Suprapubic skin (tissue), 4 donors: ENCODE measurements at regions not wholly inside any gene's neighbourhood (a gene's known extent, or its start where the extent isn't known, plus 50 kb on each side); places are given as distances from the start of the nearest gene placed in this dataset.

Source experiments
- DNase-seq, 2 donors: peaks; one replicate each; pipeline ENCODE4 v3.0.0-alpha.2; 2019; ENCODE audit warnings: low spot score in 2 of 2
- H3K27ac ChIP-seq: fragments of 200-600 bp; sonication (generic); one replicate; pipeline ENCODE4 v1.5.1; 2019
- H3K27me3 ChIP-seq: fragments of 200-600 bp; sonication (generic); one replicate; pipeline ENCODE4 v1.5.1; 2019
- H3K36me3 ChIP-seq: fragments of 200-600 bp; sonication (generic); one replicate; pipeline ENCODE4 v1.5.1; 2019
- H3K4me1 ChIP-seq: fragments of 200-600 bp; sonication (generic); one replicate; pipeline ENCODE4 v1.5.1; 2019
- H3K4me3 ChIP-seq: fragments of 200-600 bp; sonication (generic); one replicate; pipeline ENCODE4 v1.5.1; 2019; ENCODE audit warnings: mild to moderate bottlenecking
- H3K9me3 ChIP-seq: fragments of 200-600 bp; sonication (generic); one replicate; pipeline ENCODE4 v1.5.1; 2019
- EP300 ChIP-seq: sonication (generic); formaldehyde crosslinking; IDR thresholded peaks from one replicate; pipeline ENCODE4 v1.6.1; 2017; ENCODE audit warnings: antibody characterized with exemption
- POLR2A ChIP-seq, 2 donors: fragments of 450-650 bp; IDR thresholded peaks; one replicate each; pipeline ENCODE4 v1.6.1; 2017; ENCODE audit warnings: antibody characterized with exemption in 2 of 2, mild to moderate bottlenecking in 2 of 2, moderate library complexity in 2 of 2
- POLR2AphosphoS5 ChIP-seq, 3 donors: sonication (generic); formaldehyde crosslinking; IDR thresholded peaks; one replicate each; pipeline ENCODE4 v1.6.1; 2017; ENCODE audit warnings: antibody characterized with exemption in 3 of 3
- WGBS: methylation state at CpG from one replicate; pipeline ENCODE4 v1.1.5; 2018; 5-methylcytosine and 5-hydroxymethylcytosine counted together
- TF ChIP-seq, protein P1 (sequence below), 2 donors: fragments of 200-600 bp in 1 of 2; fragments of 450-650 bp in 1 of 2; sonication (generic) in 1 of 2; IDR thresholded peaks; one replicate each; pipeline ENCODE4 v1.5.1; 2016 to 2019; ENCODE audit warnings: antibody characterized with exemption in 2 of 2, mild to moderate bottlenecking in 1 of 2, moderate library complexity in 1 of 2

DNA sequence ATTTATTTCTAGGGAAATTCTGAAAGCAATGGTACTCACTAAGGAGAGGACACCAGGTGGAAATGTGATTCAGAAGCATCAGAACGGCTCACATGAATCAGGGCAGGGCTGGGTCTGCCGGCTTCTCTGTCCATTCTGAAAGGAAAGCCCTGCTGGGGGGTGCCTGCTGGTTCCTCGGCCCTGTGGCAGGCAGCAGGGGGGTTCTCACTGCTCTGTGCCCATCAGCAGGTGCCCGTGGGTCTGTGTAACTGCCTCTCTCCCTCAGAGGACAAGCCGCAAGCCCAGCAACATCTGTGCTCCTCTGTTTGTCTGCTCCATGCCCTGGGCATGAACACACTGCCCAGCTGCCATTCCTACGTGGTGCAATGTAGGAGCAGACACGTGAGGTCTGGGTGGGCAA lies 74.9 kb upstream of the ZNF423 start:
- Histone ChIP-seq H3K27ac (no peak overlapping the region), H3K4me1 (no peaks in the 10 kb centered on the region), H3K4me3 (no peak overlapping the region), H3K9me3 (no peaks in the 10 kb centered on the region), H3K36me3 (no peaks in the 10 kb centered on the region), H3K27me3 (peaks cover 3% of the 10 kb centered on the region)
- TF ChIP-seq, protein P1, sequence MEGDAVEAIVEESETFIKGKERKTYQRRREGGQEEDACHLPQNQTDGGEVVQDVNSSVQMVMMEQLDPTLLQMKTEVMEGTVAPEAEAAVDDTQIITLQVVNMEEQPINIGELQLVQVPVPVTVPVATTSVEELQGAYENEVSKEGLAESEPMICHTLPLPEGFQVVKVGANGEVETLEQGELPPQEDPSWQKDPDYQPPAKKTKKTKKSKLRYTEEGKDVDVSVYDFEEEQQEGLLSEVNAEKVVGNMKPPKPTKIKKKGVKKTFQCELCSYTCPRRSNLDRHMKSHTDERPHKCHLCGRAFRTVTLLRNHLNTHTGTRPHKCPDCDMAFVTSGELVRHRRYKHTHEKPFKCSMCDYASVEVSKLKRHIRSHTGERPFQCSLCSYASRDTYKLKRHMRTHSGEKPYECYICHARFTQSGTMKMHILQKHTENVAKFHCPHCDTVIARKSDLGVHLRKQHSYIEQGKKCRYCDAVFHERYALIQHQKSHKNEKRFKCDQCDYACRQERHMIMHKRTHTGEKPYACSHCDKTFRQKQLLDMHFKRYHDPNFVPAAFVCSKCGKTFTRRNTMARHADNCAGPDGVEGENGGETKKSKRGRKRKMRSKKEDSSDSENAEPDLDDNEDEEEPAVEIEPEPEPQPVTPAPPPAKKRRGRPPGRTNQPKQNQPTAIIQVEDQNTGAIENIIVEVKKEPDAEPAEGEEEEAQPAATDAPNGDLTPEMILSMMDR (IDR thresholded peaks at IDR 0.05): no peak
- no peak for TF ChIP-seq POLR2AphosphoS5 (IDR thresholded peaks at IDR 0.05)
- TF ChIP-seq EP300: no peak
- TF ChIP-seq POLR2A (IDR thresholded peaks at IDR 0.05): no peak
- peak in 1 of 2 donors; percentile 10 for DNase-seq
- WGBS: 76% methylated on average over 3 of the region's 7 CpGs

GRCh38 chr16:49931266-49931665 lies 75.4 kb upstream of the ZNF423 start:
- 88% methylated on average over 5 of the region's 5 CpGs for WGBS

DNA sequence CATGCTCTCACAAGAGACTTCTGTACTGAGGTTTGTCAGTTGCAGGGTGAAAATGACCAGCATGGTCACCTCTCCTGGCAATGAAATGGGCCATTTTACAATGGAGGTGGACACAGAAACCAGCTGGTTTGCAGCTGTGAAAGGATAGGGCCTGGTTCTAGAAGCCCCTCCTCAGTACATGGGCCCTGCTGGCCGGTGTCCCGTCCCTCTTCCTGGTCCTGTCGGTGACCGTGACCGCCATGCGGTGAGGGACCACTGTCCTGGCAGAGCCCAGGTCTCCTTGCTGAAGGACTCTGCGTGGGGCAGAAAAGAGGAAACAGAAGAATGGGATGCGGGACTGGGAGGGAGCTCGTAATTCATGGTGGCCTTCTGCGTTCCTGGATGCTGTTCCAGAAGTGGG lies 76.0 kb upstream of the ZNF423 start:
- TF ChIP-seq POLR2A (IDR thresholded peaks at IDR 0.05) (no peak), EP300 (no peak), POLR2AphosphoS5 (IDR thresholded peaks at IDR 0.05) (no peak)
- TF ChIP-seq, protein P1 (IDR thresholded peaks at IDR 0.05): no peak
- H3K36me3 ChIP-seq: no peaks in the 10 kb centered on the region
- H3K9me3 ChIP-seq: no peaks in the 10 kb centered on the region
- DNase-seq: peak in 1 of 2 donors; percentile 33
- WGBS: 82% methylated on average over 8 of the region's 10 CpGs
- no peak overlapping the region for H3K4me3 ChIP-seq
- peaks cover 6% of the 10 kb centered on the region for H3K27me3 ChIP-seq
- no peak overlapping the region for H3K27ac ChIP-seq
- no peaks in the 10 kb centered on the region for H3K4me1 ChIP-seq

More at GRCh38 chr16:49931266-49931665, 75.4 kb upstream of the ZNF423 start:
- no peak overlapping the region for H3K4me3 ChIP-seq
- H3K4me1 ChIP-seq: no peaks in the 10 kb centered on the region
- no peak for DNase-seq
- no peaks in the 10 kb centered on the region for H3K9me3 ChIP-seq
- H3K36me3 ChIP-seq: no peaks in the 10 kb centered on the region
- TF ChIP-seq POLR2A (IDR thresholded peaks at IDR 0.05) (no peak), EP300 (no peak), POLR2AphosphoS5 (IDR thresholded peaks at IDR 0.05) (no peak)
- TF ChIP-seq, protein P1 (IDR thresholded peaks at IDR 0.05): no peak
- peaks cover 3% of the 10 kb centered on the region for H3K27me3 ChIP-seq
- no peak overlapping the region for H3K27ac ChIP-seq

GRCh38 chr16:49932434-49932833 lies 76.5 kb upstream of the ZNF423 start:
- Histone ChIP-seq H3K4me1 (no peaks in the 10 kb centered on the region), H3K36me3 (no peaks in the 10 kb centered on the region), H3K27me3 (peaks cover 6% of the 10 kb centered on the region), H3K9me3 (no peaks in the 10 kb centered on the region), H3K4me3 (no peak overlapping the region), H3K27ac (no peak overlapping the region)
- WGBS: 67% methylated on average over 8 of the region's 8 CpGs
- no peak for TF ChIP-seq EP300
- no peak for DNase-seq

GRCh38 chr16:49932946-49933345 lies 77.0 kb upstream of the ZNF423 start:
- no peaks in the 10 kb centered on the region for H3K4me1 ChIP-seq
- no peak for DNase-seq
- peaks cover 6% of the 10 kb centered on the region for H3K27me3 ChIP-seq
- H3K9me3 ChIP-seq: no peaks in the 10 kb centered on the region
- TF ChIP-seq EP300 (no peak), POLR2AphosphoS5 (IDR thresholded peaks at IDR 0.05) (no peak), POLR2A (IDR thresholded peaks at IDR 0.05) (no peak)
- TF ChIP-seq, protein P1 (IDR thresholded peaks at IDR 0.05): no peak
- H3K36me3 ChIP-seq: no peaks in the 10 kb centered on the region
- no peak overlapping the region for H3K27ac ChIP-seq
- H3K4me3 ChIP-seq: no peak overlapping the region
- WGBS: 12% methylated on average over 4 of the region's 4 CpGs

- Histone ChIP-seq H3K27me3 (peaks cover 6% of the 10 kb centered on the region), H3K27ac (no peak overlapping the region), H3K9me3 (no peaks in the 10 kb centered on the region), H3K4me3 (no peak overlapping the region), H3K4me1 (no peaks in the 10 kb centered on the region), H3K36me3 (no peaks in the 10 kb centered on the region)
- WGBS: 86% methylated on average over 6 of the region's 6 CpGs
- TF ChIP-seq, protein P1 (IDR thresholded peaks at IDR 0.05): no peak
- TF ChIP-seq POLR2AphosphoS5 (IDR thresholded peaks at IDR 0.05): no peak
- TF ChIP-seq EP300: no peak
- no peak for TF ChIP-seq POLR2A (IDR thresholded peaks at IDR 0.05)
- peak; percentile 25 to 40 for DNase-seq
Observed at GRCh38 chr16:49936791-49937190, 80.9 kb upstream of the ZNF423 start.
